ENCODE measurements at regions not wholly inside any gene's neighbourhood (a gene's known extent, or its start where the extent isn't known, plus 50 kb on each side); places are given as distances from the start of the nearest gene placed in this dataset.

DNA sequence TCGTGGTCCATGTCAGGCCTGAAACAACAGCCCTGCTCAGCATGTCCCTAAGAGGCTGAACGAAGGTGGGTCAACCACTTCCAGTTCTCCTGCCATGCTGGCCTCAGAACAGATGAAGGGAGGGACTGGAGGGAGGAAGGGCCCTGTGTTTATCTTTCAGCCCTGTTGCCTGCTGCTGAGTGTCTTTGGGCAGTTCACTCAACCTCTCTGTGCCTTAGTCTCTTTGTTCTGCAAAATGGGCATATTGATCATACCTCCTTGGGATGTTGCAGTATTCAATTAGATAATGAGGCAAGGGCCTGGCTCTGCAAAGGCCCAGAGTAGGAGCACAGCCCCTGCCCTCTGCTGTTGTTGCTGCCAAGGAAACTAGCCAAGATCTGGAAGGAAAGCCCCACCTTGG lies 207.5 kb downstream of the MN1 start:
- TF ChIP-seq, protein P1, sequence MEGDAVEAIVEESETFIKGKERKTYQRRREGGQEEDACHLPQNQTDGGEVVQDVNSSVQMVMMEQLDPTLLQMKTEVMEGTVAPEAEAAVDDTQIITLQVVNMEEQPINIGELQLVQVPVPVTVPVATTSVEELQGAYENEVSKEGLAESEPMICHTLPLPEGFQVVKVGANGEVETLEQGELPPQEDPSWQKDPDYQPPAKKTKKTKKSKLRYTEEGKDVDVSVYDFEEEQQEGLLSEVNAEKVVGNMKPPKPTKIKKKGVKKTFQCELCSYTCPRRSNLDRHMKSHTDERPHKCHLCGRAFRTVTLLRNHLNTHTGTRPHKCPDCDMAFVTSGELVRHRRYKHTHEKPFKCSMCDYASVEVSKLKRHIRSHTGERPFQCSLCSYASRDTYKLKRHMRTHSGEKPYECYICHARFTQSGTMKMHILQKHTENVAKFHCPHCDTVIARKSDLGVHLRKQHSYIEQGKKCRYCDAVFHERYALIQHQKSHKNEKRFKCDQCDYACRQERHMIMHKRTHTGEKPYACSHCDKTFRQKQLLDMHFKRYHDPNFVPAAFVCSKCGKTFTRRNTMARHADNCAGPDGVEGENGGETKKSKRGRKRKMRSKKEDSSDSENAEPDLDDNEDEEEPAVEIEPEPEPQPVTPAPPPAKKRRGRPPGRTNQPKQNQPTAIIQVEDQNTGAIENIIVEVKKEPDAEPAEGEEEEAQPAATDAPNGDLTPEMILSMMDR (IDR thresholded peaks at IDR 0.05), result no peak
- no peak for TF ChIP-seq POLR2A (IDR thresholded peaks at IDR 0.05)
- TF ChIP-seq POLR2AphosphoS5 (IDR thresholded peaks at IDR 0.05), result no peak

Data from stomach (tissue), 4 donors.